GM18502 (cell line): ENCODE measurements at regions not wholly inside any gene's neighbourhood (a gene's known extent, or its start where the extent isn't known, plus 50 kb on each side); places are given as distances from the start of the nearest gene placed in this dataset.

Experiments used
- ATAC-seq: cut with Tn5 transposase; IDR thresholded peaks from one replicate; pipeline ENCODE4 v1.9.1; 2021; ENCODE audit warnings: mild to moderate bottlenecking; ENCODE audit not compliant: unreplicated experiment, poor library complexity

GRCh38 chr1:55634516-55634915 is 419.4 kb upstream of the USP24 start:
- ATAC-seq = no peak

GRCh38 chr1:55632906-55633305 is 417.7 kb upstream of the USP24 start:
- ATAC-seq = no peak

- no peak for ATAC-seq
Observed at GRCh38 chr1:55632058-55632457, 416.9 kb upstream of the USP24 start.

GRCh38 chr1:55631509-55631908 is 416.3 kb upstream of the USP24 start:
- no peak for ATAC-seq

- no peak for ATAC-seq
Observed at GRCh38 chr1:55626326-55626725, 411.2 kb upstream of the USP24 start.

- no peak for ATAC-seq
Observed at GRCh38 chr1:55624766-55625165, 409.6 kb upstream of the USP24 start.

- ATAC-seq = no peak
Observed at GRCh38 chr1:55623311-55623710, 408.1 kb upstream of the USP24 start.

GRCh38 chr1:55622074-55622473 is 406.9 kb upstream of the USP24 start:
- no peak for ATAC-seq

- no peak for ATAC-seq
Observed at GRCh38 chr1:55618199-55618598, 403.0 kb upstream of the USP24 start.

- no peak for ATAC-seq
Observed at GRCh38 chr1:55617288-55617982, 402.3 kb upstream of the USP24 start.

GRCh38 chr1:55612988-55613387 is 397.8 kb upstream of the USP24 start:
- ATAC-seq = no peak

GRCh38 chr1:55611123-55611522 is 396.0 kb upstream of the USP24 start:
- no peak for ATAC-seq

GRCh38 chr1:55610203-55610602 is 395.0 kb upstream of the USP24 start:
- ATAC-seq = no peak

GRCh38 chr1:55609630-55610029 is 394.5 kb upstream of the USP24 start:
- no peak for ATAC-seq

GRCh38 chr1:55605155-55605554 is 390.0 kb upstream of the USP24 start:
- ATAC-seq = no peak

GRCh38 chr1:55604749-55605148 is 389.6 kb upstream of the USP24 start:
- no peak for ATAC-seq

GRCh38 chr1:55604179-55604578 is 389.0 kb upstream of the USP24 start:
- no peak for ATAC-seq

GRCh38 chr1:55600242-55600641 is 385.1 kb upstream of the USP24 start:
- ATAC-seq = no peak

GRCh38 chr1:55597910-55598309 is 382.7 kb upstream of the USP24 start:
- no peak for ATAC-seq

GRCh38 chr1:55594701-55595100 is 379.5 kb upstream of the USP24 start:
- ATAC-seq = no peak

- no peak for ATAC-seq
Observed at GRCh38 chr1:55593298-55593697, 378.1 kb upstream of the USP24 start.

- no peak for ATAC-seq
Observed at GRCh38 chr1:55592122-55592521, 377.0 kb upstream of the USP24 start.
